CD14-positive monocyte (primary cell): ENCODE measurements at regions not wholly inside any gene's neighbourhood (a gene's known extent, or its start where the extent isn't known, plus 50 kb on each side); places are given as distances from the start of the nearest gene placed in this dataset.

Source experiments
- DNase-seq, 3 donors: peaks; one replicate each; pipeline ENCODE4 v3.0.0-alpha.2; 2011 to 2022
- H2AFZ ChIP-seq: 2 replicates; pipeline ENCODE4 v1.6.0; 2012; ENCODE audit warnings: mild to moderate bottlenecking, low read depth, low read length, inconsistent platforms; ENCODE audit not compliant: insufficient read depth, poor library complexity, severe bottlenecking
- H3K27ac ChIP-seq, 2 donors: 1 replicate in 1 of 2; 2 replicates in 1 of 2; pipeline ENCODE4 v1.5.1; 2012 to 2013; ENCODE audit warnings: low read length in 2 of 2, control low read depth in 1 of 2, inconsistent platforms in 1 of 2, low read depth in 1 of 2, mild to moderate bottlenecking in 1 of 2
- H3K27me3 ChIP-seq, 2 donors: one replicate each; pipeline versions ENCODE4 v1.6.0 to v1.6.1; 2011 to 2013; ENCODE audit warnings: low read length in 2 of 2; ENCODE audit not compliant: control insufficient read depth in 2 of 2, insufficient read depth in 2 of 2
- H3K36me3 ChIP-seq, 2 donors: replicated peaks in 1 of 2; 1 replicate in 1 of 2; 2 replicates in 1 of 2; pipeline versions ENCODE4 v1.5.1 to v1.6.1; 2012 to 2013; ENCODE audit warnings: low read length in 2 of 2, control low read depth in 1 of 2, inconsistent platforms in 1 of 2, mild to moderate bottlenecking in 1 of 2; ENCODE audit not compliant: insufficient read depth in 2 of 2, control insufficient read depth in 1 of 2
- H3K4me1 ChIP-seq, 2 donors: 1 replicate in 1 of 2; 2 replicates in 1 of 2; pipeline versions ENCODE4 v1.5.1 to v1.6.1; 2012 to 2013; ENCODE audit warnings: low read length in 2 of 2, control low read depth in 1 of 2, inconsistent platforms in 1 of 2, mild to moderate bottlenecking in 1 of 2, moderate library complexity in 1 of 2; ENCODE audit not compliant: insufficient read depth in 2 of 2, control insufficient read depth in 1 of 2
- H3K4me2 ChIP-seq: replicated peaks from 2 replicates; pipeline ENCODE3; 2012; ENCODE audit warnings: low read length, moderate library complexity, mild to moderate bottlenecking; ENCODE audit not compliant: poor library complexity, severe bottlenecking; ENCODE audit errors: extremely low read depth
- H3K4me3 ChIP-seq, 3 experiments: fragments of 200-600 bp in 1 of 3; sonication (generic) in 1 of 3; replicated peaks in 1 of 3; 1 replicate in 2 of 3; 2 replicates in 1 of 3; pipeline ENCODE4 v1.5.1; 2011 to 2013; ENCODE audit warnings: low read length in 3 of 3, mild to moderate bottlenecking in 3 of 3, control low read depth in 2 of 3, low read depth in 2 of 3, inconsistent platforms in 1 of 3, moderate library complexity in 1 of 3
- H3K79me2 ChIP-seq: 2 replicates; pipeline ENCODE4 v1.6.0; 2012; ENCODE audit warnings: mild to moderate bottlenecking, control low read depth, inconsistent platforms, low read length, moderate library complexity; ENCODE audit not compliant: insufficient read depth
- H3K9ac ChIP-seq: 2 replicates; pipeline ENCODE4 v1.6.0; 2017; ENCODE audit warnings: low read length, mild to moderate bottlenecking; ENCODE audit not compliant: insufficient read depth, poor library complexity, severe bottlenecking
- H3K9me3 ChIP-seq, 2 donors: replicated peaks in 1 of 2; 1 replicate in 1 of 2; 2 replicates in 1 of 2; pipeline versions ENCODE4 v1.5.1 to v1.6.1; 2012 to 2013; ENCODE audit warnings: low read length in 2 of 2, control low read depth in 1 of 2; ENCODE audit not compliant: control insufficient read depth in 1 of 2, insufficient read depth in 1 of 2
- H4K20me1 ChIP-seq: 2 replicates; pipeline ENCODE4 v1.6.0; 2012; ENCODE audit warnings: mild to moderate bottlenecking, low read length, control low read depth, moderate library complexity; ENCODE audit not compliant: insufficient read depth
- H3K27ac Mint-ChIP-seq, 7 donors: one replicate each; pipeline ENCODE4 v1.8.0; 2020; ENCODE audit warnings: mild to moderate bottlenecking in 7 of 7, mixed read lengths in 7 of 7, moderate library complexity in 6 of 7, inconsistent platforms in 2 of 7
- H3K27me3 Mint-ChIP-seq, 3 donors: one replicate each; pipeline ENCODE4 v1.8.0; 2021 to 2022; ENCODE audit warnings: low read depth in 3 of 3, mild to moderate bottlenecking in 3 of 3, mixed read lengths in 3 of 3, moderate library complexity in 3 of 3, inconsistent platforms in 1 of 3
- H3K36me3 Mint-ChIP-seq, 2 donors: one replicate each; pipeline ENCODE4 v1.8.0; 2020; ENCODE audit warnings: mixed read lengths in 2 of 2, inconsistent platforms in 1 of 2, mild to moderate bottlenecking in 1 of 2
- H3K4me1 Mint-ChIP-seq: one replicate; pipeline ENCODE4 v1.8.0; 2020; ENCODE audit warnings: mild to moderate bottlenecking, mixed read lengths
- H3K4me3 Mint-ChIP-seq, 2 donors: one replicate each; pipeline ENCODE4 v1.8.0; 2020; ENCODE audit warnings: mild to moderate bottlenecking in 2 of 2, mixed read lengths in 2 of 2, moderate library complexity in 1 of 2
- H3K9me3 Mint-ChIP-seq, 7 donors: one replicate each; pipeline ENCODE4 v1.8.0; 2020 to 2022; ENCODE audit warnings: mixed read lengths in 7 of 7, mild to moderate bottlenecking in 6 of 7, moderate library complexity in 6 of 7, inconsistent platforms in 2 of 7
- CTCF ChIP-seq: fragments of 200-600 bp; IDR thresholded peaks from one replicate; pipeline ENCODE4 v1.8.0; 2022; ENCODE audit warnings: antibody characterized with exemption, mild to moderate bottlenecking
- WGBS: methylation state at CpG from one replicate; pipeline ENCODE4 v1.1.5; 2013; ENCODE audit warnings: missing lambda C conversion rate; ENCODE audit not compliant: insufficient coverage; 5-methylcytosine and 5-hydroxymethylcytosine counted together
- intact Hi-C, 2 donors: fragments of 100-400 bp; cut with micrococcal nuclease; formaldehyde crosslinking; loops; one replicate each; pipeline versions ENCODE4 v1.15.0 to v1.15.1; 2023

DNA sequence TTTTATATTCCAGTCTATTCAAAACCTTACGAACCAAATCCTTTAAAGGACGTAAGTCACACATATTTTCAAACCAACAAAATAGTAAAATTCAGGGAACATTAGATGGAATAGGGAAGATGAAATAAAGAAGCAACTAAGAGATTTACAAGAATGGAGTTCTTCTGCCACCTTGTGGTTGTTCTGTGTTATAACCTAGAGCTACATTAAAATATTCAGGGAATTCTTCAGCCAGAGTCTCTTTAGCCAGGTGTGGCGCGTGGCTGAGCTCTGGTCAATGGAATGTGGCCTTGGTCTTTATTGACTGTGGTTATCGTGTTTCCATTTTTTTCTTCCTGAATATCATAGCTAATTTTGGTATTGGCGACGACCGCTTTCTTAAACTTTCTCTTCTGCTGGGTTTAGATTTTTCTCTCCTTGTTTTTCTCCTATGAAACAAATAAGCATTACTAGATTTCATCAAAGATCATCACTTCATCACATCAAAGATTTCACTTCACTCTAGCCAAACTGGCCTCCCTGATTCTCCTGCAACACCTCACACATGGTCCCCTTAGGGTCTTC is 221.3 kb downstream of the MRPL39 start:
- H3K27me3 Mint-ChIP-seq = peaks cover 0 to 7% (median 2%) of the 10 kb centered on the region in 3 donors
- H3K27ac Mint-ChIP-seq = no peak overlapping the region
- Histone ChIP-seq H3K27me3 (no peaks in the 10 kb centered on the region), H3K4me3 (no peak overlapping the region), H3K36me3 (no peaks in the 10 kb centered on the region), H3K9me3 (no peaks in the 10 kb centered on the region), H3K9ac (no peak overlapping the region), H3K4me1 (no peaks in the 10 kb centered on the region), H4K20me1 (no peaks in the 10 kb centered on the region), H3K4me2 (no peak overlapping the region), H3K79me2 (no peaks in the 10 kb centered on the region), H3K27ac (no peak overlapping the region), H2AFZ (no peak overlapping the region)
- no peaks in the 10 kb centered on the region for H3K9me3 Mint-ChIP-seq
- intact Hi-C loops = no loop called here
- H3K36me3 Mint-ChIP-seq = no peaks in the 10 kb centered on the region
- H3K4me1 Mint-ChIP-seq = no peaks in the 10 kb centered on the region
- no peak overlapping the region for H3K4me3 Mint-ChIP-seq
- peak; percentile 92 for TF ChIP-seq CTCF
- 60% methylated on average over 2 of the region's 8 CpGs for WGBS
- peak; percentile 17 to 54 (median 44) for DNase-seq

DNA sequence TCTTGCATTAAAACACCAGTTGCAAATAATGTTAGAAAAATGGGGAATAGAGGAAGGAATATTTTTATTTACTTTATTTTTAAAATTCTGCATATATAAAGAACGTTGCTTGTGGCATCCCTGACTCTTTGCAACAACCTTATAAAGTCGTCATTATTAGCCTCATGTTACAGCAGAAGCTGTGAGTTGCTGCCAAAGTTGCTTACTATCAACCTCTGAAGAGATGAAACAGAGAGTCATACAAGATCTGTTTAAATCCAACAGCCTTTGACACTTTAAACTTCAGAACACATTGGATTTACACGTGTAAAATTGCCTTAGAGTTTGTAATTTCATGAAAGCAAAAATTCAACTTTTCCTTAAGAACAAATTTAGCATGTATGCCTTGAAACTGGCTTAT is 221.9 kb downstream of the MRPL39 start:
- Mint-ChIP-seq H3K36me3 (no peaks in the 10 kb centered on the region), H3K9me3 (no peaks in the 10 kb centered on the region), H3K27me3 (peaks cover 0 to 7% (median 2%) of the 10 kb centered on the region in 3 donors), H3K4me3 (no peak overlapping the region), H3K27ac (no peak overlapping the region), H3K4me1 (no peaks in the 10 kb centered on the region)
- H3K36me3 ChIP-seq = no peaks in the 10 kb centered on the region
- no peak for TF ChIP-seq CTCF
- no peak overlapping the region for H3K4me3 ChIP-seq
- H3K4me2 ChIP-seq = no peak overlapping the region
- H3K27me3 ChIP-seq = no peaks in the 10 kb centered on the region
- H3K27ac ChIP-seq = no peak overlapping the region
- H3K4me1 ChIP-seq = no peaks in the 10 kb centered on the region
- H4K20me1 ChIP-seq = no peaks in the 10 kb centered on the region
- H3K9ac ChIP-seq = no peak overlapping the region
- H2AFZ ChIP-seq = no peak overlapping the region
- no peaks in the 10 kb centered on the region for H3K9me3 ChIP-seq
- H3K79me2 ChIP-seq = no peaks in the 10 kb centered on the region
- WGBS = no CpG with 5 or more reads among the region's 3 CpGs
- intact Hi-C loops = no loop called here
- DNase-seq = no peak
